ENCODE measurements at regions not wholly inside any gene's neighbourhood (a gene's known extent, or its start where the extent isn't known, plus 50 kb on each side); places are given as distances from the start of the nearest gene placed in this dataset.

- TF ChIP-seq SIN3A (IDR thresholded peaks at IDR 0.05; ENCODE audit: borderline replicate concordance, insufficient read depth, low read length): no peak
Observed at GRCh38 chr5:4362411-4362810, 766.8 kb downstream of the IRX1 start.

- TF ChIP-seq POLR2AphosphoS5 (IDR thresholded peaks at IDR 0.05; ENCODE audit: low read depth, low read length) (no peak), TAF1 (IDR thresholded peaks at IDR 0.05; ENCODE audit: borderline replicate concordance, insufficient read depth, low read length) (no peak), SIN3A (IDR thresholded peaks at IDR 0.05; ENCODE audit: borderline replicate concordance, insufficient read depth, low read length) (no peak), FOXP2 (optimal IDR thresholded peaks at IDR 0.05; ENCODE audit: borderline replicate concordance, extremely low read depth, extremely low read length, insufficient read depth) (no peak)
- TF ChIP-seq, protein P1, sequence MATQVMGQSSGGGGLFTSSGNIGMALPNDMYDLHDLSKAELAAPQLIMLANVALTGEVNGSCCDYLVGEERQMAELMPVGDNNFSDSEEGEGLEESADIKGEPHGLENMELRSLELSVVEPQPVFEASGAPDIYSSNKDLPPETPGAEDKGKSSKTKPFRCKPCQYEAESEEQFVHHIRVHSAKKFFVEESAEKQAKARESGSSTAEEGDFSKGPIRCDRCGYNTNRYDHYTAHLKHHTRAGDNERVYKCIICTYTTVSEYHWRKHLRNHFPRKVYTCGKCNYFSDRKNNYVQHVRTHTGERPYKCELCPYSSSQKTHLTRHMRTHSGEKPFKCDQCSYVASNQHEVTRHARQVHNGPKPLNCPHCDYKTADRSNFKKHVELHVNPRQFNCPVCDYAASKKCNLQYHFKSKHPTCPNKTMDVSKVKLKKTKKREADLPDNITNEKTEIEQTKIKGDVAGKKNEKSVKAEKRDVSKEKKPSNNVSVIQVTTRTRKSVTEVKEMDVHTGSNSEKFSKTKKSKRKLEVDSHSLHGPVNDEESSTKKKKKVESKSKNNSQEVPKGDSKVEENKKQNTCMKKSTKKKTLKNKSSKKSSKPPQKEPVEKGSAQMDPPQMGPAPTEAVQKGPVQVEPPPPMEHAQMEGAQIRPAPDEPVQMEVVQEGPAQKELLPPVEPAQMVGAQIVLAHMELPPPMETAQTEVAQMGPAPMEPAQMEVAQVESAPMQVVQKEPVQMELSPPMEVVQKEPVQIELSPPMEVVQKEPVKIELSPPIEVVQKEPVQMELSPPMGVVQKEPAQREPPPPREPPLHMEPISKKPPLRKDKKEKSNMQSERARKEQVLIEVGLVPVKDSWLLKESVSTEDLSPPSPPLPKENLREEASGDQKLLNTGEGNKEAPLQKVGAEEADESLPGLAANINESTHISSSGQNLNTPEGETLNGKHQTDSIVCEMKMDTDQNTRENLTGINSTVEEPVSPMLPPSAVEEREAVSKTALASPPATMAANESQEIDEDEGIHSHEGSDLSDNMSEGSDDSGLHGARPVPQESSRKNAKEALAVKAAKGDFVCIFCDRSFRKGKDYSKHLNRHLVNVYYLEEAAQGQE (IDR thresholded peaks at IDR 0.05; ENCODE audit: insufficient read depth in 1 of 2, low read depth in 2 of 2, low read length in 2 of 2): no peak
Observed at GRCh38 chr5:4363045-4363444, 767.4 kb downstream of the IRX1 start.

- TF ChIP-seq FOXP2 (optimal IDR thresholded peaks at IDR 0.05; ENCODE audit: borderline replicate concordance, extremely low read depth, extremely low read length, insufficient read depth) (no peak), TAF1 (IDR thresholded peaks at IDR 0.05; ENCODE audit: borderline replicate concordance, insufficient read depth, low read length) (no peak)
- TF ChIP-seq, protein P1 (IDR thresholded peaks at IDR 0.05; ENCODE audit: insufficient read depth in 1 of 2, low read depth in 2 of 2, low read length in 2 of 2): no peak
Observed at GRCh38 chr5:4366628-4367027, 771.0 kb downstream of the IRX1 start.

DNA sequence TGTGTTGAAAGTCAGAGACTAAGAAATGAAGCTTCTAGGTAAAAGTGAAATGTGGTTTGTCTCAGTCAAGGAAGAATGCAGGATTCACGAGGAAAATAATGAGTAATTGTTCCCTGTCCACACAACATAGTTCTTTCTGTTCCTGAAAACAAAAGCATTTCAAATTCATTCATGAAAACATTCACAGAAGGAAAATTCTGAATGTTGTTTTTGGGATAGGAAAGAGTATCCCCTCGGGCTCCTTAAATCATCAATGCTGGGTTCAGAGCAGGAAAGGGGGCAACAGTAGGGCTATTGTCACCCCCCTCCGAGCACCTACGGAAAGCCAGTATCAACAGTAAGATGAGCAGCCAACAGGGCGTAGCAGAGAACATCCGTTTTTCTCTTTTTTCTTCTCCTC lies 769.9 kb upstream of the ADAMTS16 start:
- TF ChIP-seq TAF1 (IDR thresholded peaks at IDR 0.05; ENCODE audit: borderline replicate concordance, insufficient read depth, low read length): no peak
- TF ChIP-seq POLR2AphosphoS5 (IDR thresholded peaks at IDR 0.05; ENCODE audit: low read depth, low read length): no peak
- TF ChIP-seq FOXP2 (optimal IDR thresholded peaks at IDR 0.05; ENCODE audit: borderline replicate concordance, extremely low read depth, extremely low read length, insufficient read depth): no peak
- TF ChIP-seq SIN3A (IDR thresholded peaks at IDR 0.05; ENCODE audit: borderline replicate concordance, insufficient read depth, low read length): no peak
- TF ChIP-seq, protein P1 (IDR thresholded peaks at IDR 0.05; ENCODE audit: insufficient read depth in 1 of 2, low read depth in 2 of 2, low read length in 2 of 2): no peak

- TF ChIP-seq FOXP2 (optimal IDR thresholded peaks at IDR 0.05; ENCODE audit: borderline replicate concordance, extremely low read depth, extremely low read length, insufficient read depth) (no peak), TAF1 (IDR thresholded peaks at IDR 0.05; ENCODE audit: borderline replicate concordance, insufficient read depth, low read length) (no peak), POLR2AphosphoS5 (IDR thresholded peaks at IDR 0.05; ENCODE audit: low read depth, low read length) (no peak), SIN3A (IDR thresholded peaks at IDR 0.05; ENCODE audit: borderline replicate concordance, insufficient read depth, low read length) (no peak)
- TF ChIP-seq, protein P1 (IDR thresholded peaks at IDR 0.05; ENCODE audit: insufficient read depth in 1 of 2, low read depth in 2 of 2, low read length in 2 of 2): no peak
Observed at GRCh38 chr5:4372481-4372880, 767.6 kb upstream of the ADAMTS16 start.

Measured in PFSK-1 (cell line).